HG03520 (cell line): ENCODE measurements at regions not wholly inside any gene's neighbourhood (a gene's known extent, or its start where the extent isn't known, plus 50 kb on each side); places are given as distances from the start of the nearest gene placed in this dataset.
A peak's percentile ranks its signal among the peaks of the same experiment; 100 is the strongest.

Experiments
- ATAC-seq: cut with Tn5 transposase; IDR thresholded peaks from one replicate; pipeline ENCODE4 v1.9.1; 2021; ENCODE audit warnings: mild to moderate bottlenecking, moderate library complexity; ENCODE audit not compliant: unreplicated experiment

DNA sequence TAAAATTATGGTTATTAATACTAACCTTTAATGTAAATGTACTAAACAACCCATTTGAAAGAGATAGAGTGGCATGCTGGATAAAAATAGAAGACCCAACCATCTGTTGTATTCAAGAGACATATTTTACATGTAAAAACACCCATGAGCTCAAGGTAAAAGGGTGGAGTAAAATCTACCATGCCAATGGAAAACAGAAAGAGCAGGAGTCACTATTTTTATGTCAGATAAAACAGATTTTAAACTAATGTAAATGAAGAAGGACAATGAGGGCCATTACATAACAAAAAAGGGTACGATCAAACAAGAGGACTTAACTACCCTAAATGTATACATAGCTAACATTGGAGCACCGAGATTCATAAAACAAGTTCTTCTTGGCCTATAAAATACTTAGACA is 66.3 kb downstream of the ITM2A start:
- no peak for ATAC-seq

DNA sequence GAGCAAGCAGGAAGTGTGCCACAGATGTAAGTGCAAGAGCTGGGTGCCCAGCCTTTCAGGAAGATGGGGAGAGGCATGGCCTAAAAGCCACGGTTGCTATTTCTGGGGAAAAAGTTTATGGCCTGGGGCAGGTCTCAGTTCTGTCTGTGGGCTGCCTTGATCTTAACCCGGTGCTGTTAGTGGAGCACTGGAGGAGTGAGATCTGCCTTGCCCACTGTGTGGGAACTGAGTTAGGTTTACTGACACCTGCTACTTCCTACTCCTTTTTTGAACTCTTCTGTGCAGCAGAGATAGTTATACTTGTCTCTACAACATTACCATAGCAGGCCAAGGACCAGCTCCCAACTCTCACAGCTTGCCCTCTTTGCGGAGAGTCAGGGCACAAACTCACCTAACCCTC is 76.5 kb downstream of the ITM2A start:
- no peak for ATAC-seq

DNA sequence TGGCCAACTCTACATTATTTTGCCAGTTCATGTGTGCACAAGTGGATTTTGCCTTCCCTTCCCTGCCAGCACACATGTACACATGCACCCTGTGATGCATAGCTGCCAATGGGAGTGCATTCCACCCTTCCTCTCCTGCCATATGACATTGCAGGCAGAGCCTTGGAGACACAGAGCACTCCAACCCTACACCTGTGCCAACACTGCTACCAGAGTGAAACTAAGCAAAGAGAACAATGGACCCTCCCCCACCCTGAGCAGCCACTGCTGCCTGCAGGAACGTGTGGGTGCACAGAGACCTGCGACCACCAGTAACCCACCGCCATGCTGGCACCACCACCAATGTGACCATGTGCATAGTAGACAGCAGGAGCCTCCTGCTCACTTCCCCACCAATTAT is 78.4 kb downstream of the ITM2A start:
- ATAC-seq = no peak

DNA sequence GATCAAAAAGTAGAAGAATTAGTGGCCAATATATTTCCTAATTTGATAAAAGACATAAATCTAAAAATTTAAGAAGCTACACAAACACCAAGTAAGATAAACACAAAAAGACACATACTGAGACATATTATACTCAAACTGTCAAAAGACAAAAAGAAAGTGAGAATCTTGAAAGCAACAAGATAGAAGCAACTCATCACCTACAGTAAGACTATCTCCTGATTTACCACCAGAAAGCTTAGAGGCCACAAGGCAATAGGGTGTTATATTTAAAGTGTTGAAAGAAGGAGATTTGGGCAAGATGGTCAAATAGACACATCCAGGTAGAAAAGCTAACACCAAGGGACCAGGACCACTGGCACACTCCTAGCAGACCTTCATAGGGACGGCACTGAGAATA is 79.4 kb downstream of the ITM2A start:
- no peak for ATAC-seq

DNA sequence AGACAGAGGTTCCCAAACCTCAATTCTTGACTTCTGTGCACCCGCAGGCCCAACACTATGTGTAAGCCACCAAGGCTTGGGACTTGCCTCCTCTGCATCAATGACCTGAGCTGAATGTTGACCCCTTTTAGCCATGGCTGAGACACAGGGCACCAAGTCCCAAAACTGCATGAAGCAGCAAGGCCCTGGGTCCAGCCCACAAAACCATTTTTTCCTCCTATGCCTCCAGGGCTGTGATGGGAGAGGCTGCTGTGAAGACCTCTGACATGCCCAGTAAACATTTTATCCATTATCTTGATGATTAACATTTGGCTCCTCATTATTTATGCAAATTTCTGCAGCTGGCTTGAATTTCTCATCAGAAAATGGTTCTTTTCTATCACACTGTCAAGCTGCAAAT is 85.4 kb downstream of the ITM2A start:
- no peak for ATAC-seq

DNA sequence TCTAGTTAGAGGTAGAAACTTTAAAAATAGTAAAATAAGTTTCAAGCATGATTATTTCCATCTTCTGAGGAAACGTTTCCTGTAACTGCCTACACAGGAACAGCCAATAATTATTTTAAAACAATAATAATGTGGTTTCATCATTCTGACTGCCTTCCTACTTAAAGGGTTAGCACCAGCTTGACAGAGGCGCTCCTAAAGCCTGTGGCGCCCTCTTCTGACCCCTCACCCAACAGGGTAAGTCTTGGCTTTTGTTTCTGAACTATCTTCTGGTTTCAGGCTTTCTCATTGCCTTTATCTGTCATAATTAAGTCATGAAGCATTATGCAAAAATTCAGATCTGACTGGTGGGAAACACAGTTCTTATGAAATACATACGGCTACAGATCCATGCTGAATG is 96.7 kb downstream of the ITM2A start:
- ATAC-seq = peak; percentile 95

DNA sequence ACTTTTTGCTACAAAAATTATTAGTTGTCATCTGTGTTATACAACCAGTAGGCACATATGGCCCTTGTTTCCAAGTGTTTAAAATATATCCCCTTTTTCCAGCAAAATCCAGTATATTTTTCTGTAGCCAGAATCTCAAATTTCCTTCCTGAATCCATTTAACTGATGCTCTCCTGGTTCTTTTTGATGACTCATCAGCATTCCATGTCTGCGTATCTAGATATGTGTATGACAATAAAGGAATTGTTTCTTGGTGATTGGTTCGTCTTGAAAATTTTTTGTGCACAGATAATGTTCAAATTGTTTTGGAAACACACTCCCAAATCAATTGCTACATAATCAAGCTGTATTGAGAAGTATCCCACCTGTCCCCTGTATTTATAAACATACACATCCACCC is 98.3 kb downstream of the ITM2A start:
- ATAC-seq = no peak

DNA sequence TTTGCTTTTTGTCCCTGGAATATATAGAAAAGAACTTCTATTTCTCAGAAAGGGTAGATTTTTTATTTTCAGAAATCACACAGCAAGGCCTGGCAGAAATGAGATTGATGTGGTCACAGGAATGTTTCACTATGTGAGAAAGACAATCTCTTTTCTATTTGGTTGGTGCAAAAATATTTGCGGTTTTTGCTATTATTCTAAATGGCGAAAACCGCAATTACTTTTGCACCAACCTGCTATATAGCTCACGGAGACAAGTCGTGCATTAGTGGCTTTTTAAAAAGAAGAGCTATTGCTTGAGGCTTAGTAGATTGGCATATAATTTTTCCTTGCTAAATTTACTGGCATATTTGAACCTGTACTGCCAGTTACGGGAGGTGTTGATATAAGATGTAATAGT is 100.4 kb downstream of the ITM2A start:
- ATAC-seq = no peak

DNA sequence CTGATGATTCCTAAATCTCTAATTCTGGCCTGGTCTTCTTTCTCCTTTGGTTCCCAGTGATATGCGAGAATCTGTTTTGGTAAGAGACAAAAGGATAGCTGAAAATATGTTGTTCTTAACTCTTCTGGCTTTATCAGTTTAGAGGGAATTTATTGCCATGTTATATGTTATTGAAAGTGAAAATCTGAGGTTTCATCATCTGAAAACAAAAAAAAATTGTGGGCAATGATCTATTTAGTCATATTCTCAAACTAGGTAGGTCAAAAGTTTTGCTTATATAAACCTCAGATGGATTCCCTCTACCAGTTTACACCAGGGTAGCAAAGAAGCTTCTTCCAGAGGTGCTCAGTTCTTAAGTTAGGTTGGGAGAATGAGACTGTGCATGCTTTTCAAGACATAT is 103.6 kb downstream of the ITM2A start:
- ATAC-seq = no peak

DNA sequence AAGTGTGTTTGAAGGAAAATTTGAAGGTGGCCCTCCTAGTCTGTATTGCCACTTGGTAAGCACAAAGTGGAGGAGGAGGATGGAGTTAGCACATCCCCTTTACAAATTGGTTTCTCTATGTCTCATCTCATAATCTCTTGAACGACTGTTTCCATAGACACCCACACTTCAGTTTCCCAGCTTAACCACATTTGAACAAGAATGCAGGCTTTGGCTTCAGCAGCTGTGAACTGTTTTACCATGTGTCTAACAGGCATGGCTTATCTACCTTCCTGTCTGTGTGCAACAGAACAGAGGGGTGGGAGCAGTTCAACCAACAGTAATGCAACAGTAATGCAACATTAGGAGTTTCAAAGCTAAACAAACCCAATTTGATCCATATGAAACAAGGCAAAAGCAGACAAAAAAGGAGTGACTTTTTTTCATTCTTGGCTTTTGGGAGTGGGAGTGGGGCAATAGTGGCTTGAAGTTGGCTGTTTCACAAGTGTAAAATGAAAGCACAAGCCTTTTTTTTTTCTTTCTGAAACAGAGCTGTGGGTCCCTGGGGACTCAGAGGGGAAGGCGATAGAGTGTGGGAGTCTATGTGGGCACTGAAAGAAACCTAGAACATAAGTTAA is 108.0 kb downstream of the ITM2A start:
- ATAC-seq = peak; percentile 80

DNA sequence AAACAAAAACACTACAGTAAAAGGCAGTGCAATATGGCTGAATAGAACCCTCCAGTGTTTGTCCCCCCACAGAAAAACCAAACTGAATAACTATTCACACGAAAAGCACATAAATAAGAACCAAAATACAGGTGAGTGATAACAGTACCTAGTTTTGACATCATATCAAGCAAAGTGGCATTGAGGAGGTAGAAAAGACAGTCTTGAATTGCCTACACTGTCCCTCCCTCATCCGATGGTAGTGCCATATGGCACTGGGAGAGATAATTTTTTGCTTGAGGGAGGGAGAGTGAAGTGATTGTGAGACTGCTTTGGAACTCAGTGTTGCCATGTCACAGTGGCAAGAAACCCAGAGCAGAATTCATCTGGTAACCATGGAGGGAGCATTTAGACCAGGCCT is 99.2 kb downstream of the GPR174 start:
- no peak for ATAC-seq

DNA sequence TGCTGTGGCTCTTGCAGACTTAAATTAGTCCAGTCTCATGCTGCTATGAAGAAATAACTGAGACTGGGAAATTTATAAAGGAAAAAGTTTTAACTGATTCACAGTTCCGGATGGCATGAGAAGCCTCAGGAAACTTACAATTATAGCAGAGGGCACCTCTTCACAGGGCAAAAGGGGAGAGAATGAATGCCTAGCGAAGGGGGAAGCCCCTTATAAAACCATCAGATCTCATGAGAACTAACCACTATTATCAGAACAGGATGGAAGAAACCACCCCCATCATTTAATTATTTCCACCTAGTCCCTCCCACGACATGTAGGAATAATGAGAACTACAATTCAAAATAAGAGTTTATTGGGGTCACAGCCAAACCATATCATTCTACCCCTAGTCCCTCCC is 91.4 kb downstream of the GPR174 start:
- ATAC-seq = no peak

DNA sequence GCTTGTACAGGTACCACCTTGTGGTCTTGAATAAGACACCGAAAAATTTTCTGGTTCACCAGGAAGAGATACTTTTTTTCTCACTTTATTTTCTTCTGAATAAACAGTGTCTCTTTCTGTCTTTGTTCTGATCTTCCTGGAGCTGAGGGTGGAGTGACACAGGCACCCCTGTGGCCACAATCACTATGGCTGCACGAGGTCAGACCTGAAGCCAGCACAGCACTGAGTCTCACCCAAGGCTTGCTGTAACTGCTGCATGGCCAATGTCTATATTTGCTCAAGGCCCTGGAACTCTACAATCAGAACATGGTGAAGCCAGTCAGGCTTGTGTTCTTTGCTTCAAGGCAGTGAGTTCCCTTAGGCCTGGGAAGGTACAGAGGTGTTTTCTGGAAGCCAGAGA is 87.2 kb downstream of the GPR174 start:
- no peak for ATAC-seq
